AG10803 (cell line): ENCODE measurements at regions not wholly inside any gene's neighbourhood (a gene's known extent, or its start where the extent isn't known, plus 50 kb on each side); places are given as distances from the start of the nearest gene placed in this dataset.

Experiments
- DNase-seq: peaks from one replicate; pipeline ENCODE4 v3.0.0; 2010; ENCODE audit warnings: low read depth
- H3K4me3 ChIP-seq: 2 replicates; pipeline ENCODE4 v1.5.1; 2011; ENCODE audit warnings: mild to moderate bottlenecking, low read length, control low read depth
- TF ChIP-seq, protein P1 (sequence below): conservative IDR thresholded peaks from 2 replicates; pipeline ENCODE4 v1.5.1; 2011; ENCODE audit warnings: mild to moderate bottlenecking, low read length, control low read depth, inconsistent platforms

DNA sequence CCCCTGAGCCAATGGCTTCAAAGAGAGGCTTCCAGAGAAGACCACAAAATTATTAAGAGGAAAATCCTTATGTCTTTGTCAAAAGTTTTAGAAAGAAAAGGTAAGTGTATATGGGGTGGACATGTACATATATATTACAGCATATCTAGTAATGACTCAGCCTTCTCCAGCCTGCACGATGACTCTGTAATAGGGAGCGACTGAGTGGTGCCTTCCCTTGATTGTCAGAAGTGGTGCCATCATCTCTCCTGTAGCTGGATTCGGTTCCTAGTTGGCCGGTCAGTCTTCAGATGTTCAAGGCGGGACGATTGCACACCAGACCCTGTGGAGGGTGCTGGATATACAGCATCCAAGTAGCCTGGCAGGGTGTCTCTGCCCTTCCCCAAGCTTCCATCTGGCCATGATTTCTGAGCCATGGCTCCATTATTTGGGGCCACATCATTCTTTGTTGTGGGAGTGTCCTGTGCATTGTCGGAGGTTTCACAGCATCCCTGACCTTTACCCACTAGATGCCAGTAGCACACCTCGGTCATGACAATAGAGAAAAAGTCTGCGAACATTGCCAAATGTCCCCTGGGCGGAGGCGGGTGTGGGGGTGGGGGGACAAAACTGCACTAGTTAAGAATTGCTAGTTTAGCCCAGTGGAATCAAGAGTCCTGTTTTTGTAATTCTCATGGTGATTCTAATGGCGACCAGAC lies 206.2 kb upstream of the KAZN start:
- no peak for DNase-seq
- TF ChIP-seq, protein P1, sequence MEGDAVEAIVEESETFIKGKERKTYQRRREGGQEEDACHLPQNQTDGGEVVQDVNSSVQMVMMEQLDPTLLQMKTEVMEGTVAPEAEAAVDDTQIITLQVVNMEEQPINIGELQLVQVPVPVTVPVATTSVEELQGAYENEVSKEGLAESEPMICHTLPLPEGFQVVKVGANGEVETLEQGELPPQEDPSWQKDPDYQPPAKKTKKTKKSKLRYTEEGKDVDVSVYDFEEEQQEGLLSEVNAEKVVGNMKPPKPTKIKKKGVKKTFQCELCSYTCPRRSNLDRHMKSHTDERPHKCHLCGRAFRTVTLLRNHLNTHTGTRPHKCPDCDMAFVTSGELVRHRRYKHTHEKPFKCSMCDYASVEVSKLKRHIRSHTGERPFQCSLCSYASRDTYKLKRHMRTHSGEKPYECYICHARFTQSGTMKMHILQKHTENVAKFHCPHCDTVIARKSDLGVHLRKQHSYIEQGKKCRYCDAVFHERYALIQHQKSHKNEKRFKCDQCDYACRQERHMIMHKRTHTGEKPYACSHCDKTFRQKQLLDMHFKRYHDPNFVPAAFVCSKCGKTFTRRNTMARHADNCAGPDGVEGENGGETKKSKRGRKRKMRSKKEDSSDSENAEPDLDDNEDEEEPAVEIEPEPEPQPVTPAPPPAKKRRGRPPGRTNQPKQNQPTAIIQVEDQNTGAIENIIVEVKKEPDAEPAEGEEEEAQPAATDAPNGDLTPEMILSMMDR: no peak
- no peak overlapping the region for H3K4me3 ChIP-seq

DNA sequence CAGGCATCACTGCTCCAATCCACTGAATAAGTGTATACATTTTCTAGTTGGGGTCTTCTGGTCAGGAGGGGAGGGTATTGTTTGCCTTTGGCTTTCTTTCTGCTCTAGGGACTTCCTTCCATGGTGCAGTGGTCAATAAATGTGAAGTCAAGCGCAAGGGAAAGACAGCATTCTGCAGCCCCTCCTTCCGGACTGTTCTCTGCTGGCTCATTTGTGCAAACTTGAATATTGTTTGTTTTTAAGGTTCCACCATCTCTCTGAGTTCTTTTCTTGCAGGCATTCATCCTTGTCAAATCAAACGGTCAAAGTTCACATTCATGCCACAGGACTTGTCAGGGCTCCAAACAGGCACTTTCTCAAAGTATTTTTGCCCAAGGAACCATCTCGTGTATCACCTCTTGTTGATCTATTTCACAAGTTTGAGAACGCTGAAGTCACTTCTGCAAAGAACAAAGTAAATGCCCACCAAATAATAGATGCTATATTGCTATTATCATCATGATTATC lies 205.6 kb upstream of the KAZN start:
- H3K4me3 ChIP-seq: no peak overlapping the region
- DNase-seq: no peak
- TF ChIP-seq, protein P1: no peak

DNA sequence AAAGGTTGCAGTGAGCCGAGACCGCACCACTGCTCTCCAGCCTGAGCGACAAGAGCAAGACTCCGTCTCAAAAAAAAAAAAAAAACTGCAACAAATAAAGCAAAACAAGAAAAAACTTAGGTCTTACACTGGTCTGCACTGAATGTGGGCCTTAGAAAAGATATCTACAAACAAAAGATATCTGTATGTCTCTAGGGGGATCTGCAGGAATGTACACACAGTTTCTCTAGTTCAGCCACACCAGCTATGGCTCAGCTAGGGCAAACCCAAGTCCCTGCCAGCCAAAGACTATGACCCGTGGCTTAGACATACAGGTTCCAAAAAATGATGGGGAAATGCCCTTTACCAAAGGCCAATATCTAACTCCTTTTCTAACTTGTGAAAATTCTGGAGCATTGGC lies 202.4 kb upstream of the KAZN start:
- TF ChIP-seq, protein P1: no peak
- DNase-seq: no peak
- H3K4me3 ChIP-seq: no peak overlapping the region

DNA sequence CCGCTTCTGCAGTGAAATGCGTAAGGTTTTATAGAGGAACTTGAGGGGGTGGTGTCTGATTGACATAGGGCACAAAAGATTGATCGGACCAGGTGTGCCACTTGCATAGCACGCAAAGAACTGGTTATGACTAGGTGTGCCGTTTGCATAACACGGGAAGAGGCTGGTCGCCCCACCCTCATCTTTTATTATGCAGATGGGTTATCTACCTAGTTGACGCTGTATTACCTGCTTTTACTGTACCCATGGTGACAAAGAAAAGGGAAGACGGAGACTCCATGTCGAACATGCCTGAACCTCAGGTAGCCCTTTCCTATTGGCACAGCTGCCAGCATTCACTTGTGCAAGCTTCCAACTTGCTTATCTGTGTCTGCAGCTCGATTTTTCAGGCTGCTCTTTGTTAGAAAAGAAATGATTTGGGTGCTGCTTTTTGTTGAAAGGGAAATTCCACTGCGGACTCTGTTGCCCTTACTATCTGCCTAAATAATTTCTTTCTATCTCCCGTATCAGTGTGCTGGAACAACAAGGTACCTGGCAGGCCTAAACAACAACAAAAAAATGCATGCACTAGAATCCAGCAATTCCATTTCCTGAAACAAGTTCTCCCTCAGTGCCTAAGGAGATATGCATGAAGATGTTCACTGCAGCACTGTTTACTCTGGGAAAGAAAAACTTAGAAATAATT lies 194.4 kb upstream of the KAZN start:
- H3K4me3 ChIP-seq: no peak overlapping the region
- TF ChIP-seq, protein P1: no peak
- no peak for DNase-seq

DNA sequence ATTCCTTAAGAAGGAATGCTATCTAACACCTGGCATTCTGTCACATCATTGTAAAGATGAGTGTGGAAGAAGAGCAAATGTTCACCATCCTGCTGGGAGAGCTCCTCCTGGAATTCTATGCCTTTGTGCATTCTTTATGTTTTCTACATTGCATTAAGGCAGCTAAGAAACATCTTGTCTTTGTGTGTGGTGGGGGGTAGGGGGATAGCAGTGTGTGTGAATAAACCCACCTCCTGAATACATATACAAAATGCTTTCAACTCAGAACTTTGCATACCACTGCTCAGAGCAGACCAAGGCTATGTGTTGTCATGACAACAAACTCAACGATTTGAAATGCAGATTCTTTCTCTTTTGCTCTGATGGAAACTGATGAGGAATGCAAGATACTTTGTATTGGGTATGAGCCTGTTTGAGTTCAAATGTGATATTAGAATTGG lies 193.6 kb upstream of the KAZN start:
- no peak for DNase-seq
- TF ChIP-seq, protein P1: no peak
- H3K4me3 ChIP-seq: no peak overlapping the region

DNA sequence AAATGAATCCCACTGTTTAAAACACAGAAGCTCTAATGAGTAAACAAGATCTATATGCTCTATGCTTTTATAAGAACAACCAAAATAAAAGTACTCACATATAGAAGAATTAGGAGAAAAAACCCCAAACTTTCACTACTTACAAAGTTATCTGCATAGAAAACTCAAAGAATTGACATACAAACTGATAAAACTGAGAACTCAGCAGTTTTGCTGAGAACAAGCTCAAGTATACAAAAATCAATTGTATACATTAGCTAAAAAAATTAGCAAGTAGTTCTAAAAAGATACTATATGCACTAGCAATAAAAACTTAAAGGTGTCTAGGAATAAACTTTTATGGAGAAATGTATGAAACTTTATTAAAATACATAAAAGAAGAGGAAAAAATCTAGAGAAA lies 186.2 kb upstream of the KAZN start:
- TF ChIP-seq, protein P1: no peak
- H3K4me3 ChIP-seq: no peak overlapping the region
- DNase-seq: no peak
